GM19455 (cell line): ENCODE measurements at regions not wholly inside any gene's neighbourhood (a gene's known extent, or its start where the extent isn't known, plus 50 kb on each side); places are given as distances from the start of the nearest gene placed in this dataset.

Source experiments
- ATAC-seq: cut with Tn5 transposase; IDR thresholded peaks from one replicate; pipeline ENCODE4 v1.9.1; 2021; ENCODE audit not compliant: unreplicated experiment

- no peak for ATAC-seq
Observed at GRCh38 chr3:124273651-124274050, 281.7 kb upstream of the ROPN1 start.

- ATAC-seq: no peak
Observed at GRCh38 chr3:124274051-124274450, 282.1 kb upstream of the ROPN1 start.

GRCh38 chr3:124275412-124275811 lies 283.5 kb upstream of the ROPN1 start:
- no peak for ATAC-seq

- no peak for ATAC-seq
Observed at GRCh38 chr3:124276133-124276532, 284.2 kb upstream of the ROPN1 start.

- ATAC-seq: no peak
Observed at GRCh38 chr3:124276539-124277143, 284.7 kb upstream of the ROPN1 start.

- ATAC-seq: no peak
Observed at GRCh38 chr3:124277144-124277890, 285.4 kb upstream of the ROPN1 start.

- ATAC-seq: no peak
Observed at GRCh38 chr3:124281453-124282316, 289.8 kb upstream of the ROPN1 start.

- ATAC-seq: no peak
Observed at GRCh38 chr3:124282751-124283651, 291.1 kb upstream of the ROPN1 start.

- no peak for ATAC-seq
Observed at GRCh38 chr3:124283652-124284023, 291.7 kb upstream of the ROPN1 start.

- no peak for ATAC-seq
Observed at GRCh38 chr3:124288996-124289395, 297.1 kb upstream of the ROPN1 start.

- no peak for ATAC-seq
Observed at GRCh38 chr3:124291008-124291407, 299.1 kb upstream of the ROPN1 start.

GRCh38 chr3:124292329-124292728 lies 300.4 kb upstream of the ROPN1 start:
- ATAC-seq: no peak

GRCh38 chr3:124293584-124293983 lies 301.7 kb upstream of the ROPN1 start:
- ATAC-seq: no peak

- ATAC-seq: no peak
Observed at GRCh38 chr3:124295362-124295761, 303.4 kb upstream of the ROPN1 start.

GRCh38 chr3:124296406-124296805 lies 304.5 kb upstream of the ROPN1 start:
- ATAC-seq: no peak

- no peak for ATAC-seq
Observed at GRCh38 chr3:124297062-124297980, 305.4 kb upstream of the ROPN1 start.

- no peak for ATAC-seq
Observed at GRCh38 chr3:124298301-124298700, 306.4 kb upstream of the ROPN1 start.

GRCh38 chr3:124298951-124299350 lies 307.0 kb upstream of the ROPN1 start:
- no peak for ATAC-seq

GRCh38 chr3:124299831-124300230 lies 307.9 kb upstream of the ROPN1 start:
- ATAC-seq: no peak

- ATAC-seq: no peak
Observed at GRCh38 chr3:124300416-124300815, 308.5 kb upstream of the ROPN1 start.
